ENCODE measurements at regions not wholly inside any gene's neighbourhood (a gene's known extent, or its start where the extent isn't known, plus 50 kb on each side); places are given as distances from the start of the nearest gene placed in this dataset.

DNA sequence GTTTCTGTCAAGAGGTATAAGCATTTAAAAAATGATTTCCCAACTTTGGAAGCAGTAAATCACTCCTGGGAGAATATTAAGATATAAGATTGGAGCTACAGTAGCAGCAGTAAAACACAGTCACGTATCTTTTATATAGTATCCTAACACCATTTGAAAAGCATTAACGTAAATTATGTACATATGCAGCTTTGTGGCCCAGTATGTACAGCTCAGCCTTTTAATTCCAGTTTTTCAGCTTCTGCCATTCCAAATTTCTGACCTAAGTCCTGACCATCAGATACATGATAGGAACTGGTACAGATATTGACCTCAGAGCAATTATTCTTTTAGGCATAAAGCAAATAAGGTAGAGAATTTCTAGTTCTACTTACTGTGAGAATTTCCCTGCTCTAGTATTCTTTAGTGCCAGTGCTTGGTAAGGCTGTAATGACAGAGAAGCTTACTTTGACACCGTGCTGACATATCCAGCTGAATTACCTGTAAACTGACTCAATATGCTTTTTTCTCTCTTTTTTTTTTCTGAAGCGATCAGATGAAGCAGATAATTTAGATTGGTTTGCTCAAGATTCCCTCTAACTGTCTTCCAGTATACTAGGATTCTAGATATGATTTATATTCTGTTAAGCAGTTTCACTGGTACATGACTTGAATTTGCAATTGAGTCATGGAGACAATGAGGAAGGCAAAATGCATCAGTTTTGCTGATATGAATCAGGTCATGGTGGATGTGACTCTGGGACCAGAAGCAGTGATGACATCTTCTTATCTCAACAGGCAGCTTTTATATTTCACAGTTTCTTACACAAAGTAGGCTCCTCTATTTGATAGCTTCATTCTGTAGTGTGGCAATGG lies 703.6 kb downstream of the SLITRK6 start:
- ChIA-PET SMC1A (ENCODE audit: uncharacterized antibody, unreplicated experiment) (interaction anchor here (1.9 kb wide), 1 partner anchor 9 kb away, joined by 6 read pairs; no protein-coding TSS in a partner anchor), POLR2A (no interaction called here), CTCF (no interaction called here), RAD21 (ENCODE audit: unreplicated experiment) (no interaction called here)
- in situ Hi-C loops (cut with MboI): no loop called here
- no peaks in the 10 kb centered on the region for H4K20me1 ChIP-seq (ENCODE audit: control insufficient read depth, insufficient read depth)
- no peak overlapping the region for H3K4me2 ChIP-seq (ENCODE audit: control insufficient read depth, insufficient read depth)
- H3K9me3 ChIP-seq (replicated peaks; ENCODE audit: control insufficient read depth, insufficient read depth, low read length): no peaks in the 10 kb centered on the region
- FAIRE-seq (no peak), ATAC-seq (no peak), DNase-seq (ENCODE audit: low read depth, low spot score) (no peak)
- intact Hi-C loops (cut with micrococcal nuclease; ENCODE audit: unreplicated experiment): no loop called here
- no TSS peak for BruUV-seq (replicated peaks)
- H3K27ac ChIP-seq (ENCODE audit: control insufficient read depth, insufficient read depth): no peak overlapping the region
- H3K4me3 ChIP-seq: no peak overlapping the region
- H3K27me3 ChIP-seq (replicated peaks in 1 of 2; ENCODE audit: control insufficient read depth in 2 of 2, insufficient read depth in 2 of 2, low read length in 1 of 2): no peaks in the 10 kb centered on the region
- no peaks in the 10 kb centered on the region for H3K79me2 ChIP-seq (ENCODE audit: control insufficient read depth, insufficient read depth, low read length)
- H3K36me3 ChIP-seq (ENCODE audit: control insufficient read depth in 2 of 2, insufficient read depth in 2 of 2, low read length in 1 of 2): no peaks in the 10 kb centered on the region
- H3K9ac ChIP-seq (ENCODE audit: control insufficient read depth, insufficient read depth, low read length): no peak overlapping the region
- H3K4me1 ChIP-seq (ENCODE audit: control insufficient read depth, insufficient read depth, low read length): no peaks in the 10 kb centered on the region
- WGBS (ENCODE audit: insufficient coverage, insufficient replicate concordance, low lambda C conversion rate, missing lambda C conversion rate): 9% methylated on average over 4 of the region's 4 CpGs
- H2AFZ ChIP-seq (ENCODE audit: control insufficient read depth, low read depth, low read length): no peak overlapping the region
- TF ChIP-seq POLR2AphosphoS5 (IDR thresholded peaks at IDR 0.05; ENCODE audit: low read length) (no peak), RAD21 (IDR thresholded peaks at IDR 0.05; ENCODE audit: insufficient read depth, low read depth, low read length) (no peak), POU2F2 (IDR thresholded peaks at IDR 0.05; ENCODE audit: borderline replicate concordance, low read depth, low read length) (no peak)

DNA sequence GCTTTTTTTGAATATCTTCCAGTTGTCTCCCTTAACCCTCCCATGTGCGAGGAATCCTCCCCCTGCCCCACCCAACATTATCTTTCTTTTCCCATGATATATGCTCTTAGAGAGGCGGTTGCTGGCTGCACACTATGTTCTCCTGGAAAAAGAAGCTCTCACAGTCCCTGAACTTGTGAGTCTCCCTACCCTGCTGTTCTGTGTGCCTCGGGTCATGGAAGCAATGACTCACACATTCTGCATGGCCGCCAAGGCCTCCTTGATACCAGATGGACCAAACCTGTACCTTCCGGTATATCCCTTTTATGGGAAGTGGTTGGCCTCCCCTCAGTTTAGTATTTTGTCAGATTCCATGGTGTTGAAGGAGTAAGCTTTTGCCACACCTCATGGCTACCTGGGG lies 705.4 kb downstream of the SLITRK6 start:
- Histone ChIP-seq H3K79me2 (ENCODE audit: control insufficient read depth, insufficient read depth, low read length) (no peaks in the 10 kb centered on the region), H3K36me3 (ENCODE audit: control insufficient read depth in 2 of 2, insufficient read depth in 2 of 2, low read length in 1 of 2) (no peaks in the 10 kb centered on the region), H3K9ac (ENCODE audit: control insufficient read depth, insufficient read depth, low read length) (no peak overlapping the region), H3K4me3 (no peak overlapping the region), H3K9me3 (replicated peaks; ENCODE audit: control insufficient read depth, insufficient read depth, low read length) (no peaks in the 10 kb centered on the region), H3K4me1 (ENCODE audit: control insufficient read depth, insufficient read depth, low read length) (no peaks in the 10 kb centered on the region), H2AFZ (ENCODE audit: control insufficient read depth, low read depth, low read length) (no peak overlapping the region), H3K27me3 (replicated peaks in 1 of 2; ENCODE audit: control insufficient read depth in 2 of 2, insufficient read depth in 2 of 2, low read length in 1 of 2) (no peaks in the 10 kb centered on the region), H3K27ac (ENCODE audit: control insufficient read depth, insufficient read depth) (no peak overlapping the region), H4K20me1 (ENCODE audit: control insufficient read depth, insufficient read depth) (no peaks in the 10 kb centered on the region), H3K4me2 (ENCODE audit: control insufficient read depth, insufficient read depth) (no peak overlapping the region)
- BruUV-seq (replicated peaks): no TSS peak
- in situ Hi-C loops (cut with MboI) (no loop called here), intact Hi-C loops (cut with micrococcal nuclease; ENCODE audit: unreplicated experiment) (no loop called here)
- ChIA-PET SMC1A (ENCODE audit: uncharacterized antibody, unreplicated experiment) (no interaction called here), POLR2A (no interaction called here), RAD21 (ENCODE audit: unreplicated experiment) (no interaction called here), CTCF (no interaction called here)
- ATAC-seq: no peak
- DNase-seq (ENCODE audit: low read depth, low spot score): no peak
- FAIRE-seq: no peak
- 36% methylated on average over 5 of the region's 5 CpGs for WGBS (ENCODE audit: insufficient coverage, insufficient replicate concordance, low lambda C conversion rate, missing lambda C conversion rate)
- TF ChIP-seq, protein P1, sequence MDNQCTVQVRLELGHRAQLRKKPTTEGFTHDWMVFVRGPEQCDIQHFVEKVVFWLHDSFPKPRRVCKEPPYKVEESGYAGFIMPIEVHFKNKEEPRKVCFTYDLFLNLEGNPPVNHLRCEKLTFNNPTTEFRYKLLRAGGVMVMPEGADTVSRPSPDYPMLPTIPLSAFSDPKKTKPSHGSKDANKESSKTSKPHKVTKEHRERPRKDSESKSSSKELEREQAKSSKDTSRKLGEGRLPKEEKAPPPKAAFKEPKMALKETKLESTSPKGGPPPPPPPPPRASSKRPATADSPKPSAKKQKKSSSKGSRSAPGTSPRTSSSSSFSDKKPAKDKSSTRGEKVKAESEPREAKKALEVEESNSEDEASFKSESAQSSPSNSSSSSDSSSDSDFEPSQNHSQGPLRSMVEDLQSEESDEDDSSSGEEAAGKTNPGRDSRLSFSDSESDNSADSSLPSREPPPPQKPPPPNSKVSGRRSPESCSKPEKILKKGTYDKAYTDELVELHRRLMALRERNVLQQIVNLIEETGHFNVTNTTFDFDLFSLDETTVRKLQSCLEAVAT (IDR thresholded peaks at IDR 0.05): no peak
- TF ChIP-seq, protein P2, sequence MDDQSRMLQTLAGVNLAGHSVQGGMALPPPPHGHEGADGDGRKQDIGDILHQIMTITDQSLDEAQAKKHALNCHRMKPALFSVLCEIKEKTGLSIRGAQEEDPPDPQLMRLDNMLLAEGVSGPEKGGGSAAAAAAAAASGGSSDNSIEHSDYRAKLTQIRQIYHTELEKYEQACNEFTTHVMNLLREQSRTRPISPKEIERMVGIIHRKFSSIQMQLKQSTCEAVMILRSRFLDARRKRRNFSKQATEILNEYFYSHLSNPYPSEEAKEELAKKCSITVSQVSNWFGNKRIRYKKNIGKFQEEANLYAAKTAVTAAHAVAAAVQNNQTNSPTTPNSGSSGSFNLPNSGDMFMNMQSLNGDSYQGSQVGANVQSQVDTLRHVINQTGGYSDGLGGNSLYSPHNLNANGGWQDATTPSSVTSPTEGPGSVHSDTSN (IDR thresholded peaks at IDR 0.05; ENCODE audit: insufficient replicate concordance, low read depth, low read length): no peak
- TF ChIP-seq EED (IDR thresholded peaks at IDR 0.05; ENCODE audit: low read depth) (no peak), KAT2A (conservative IDR thresholded peaks at IDR 0.05; ENCODE audit: control insufficient read depth, low read depth, low read length) (no peak)
- TF ChIP-seq, protein P3, sequence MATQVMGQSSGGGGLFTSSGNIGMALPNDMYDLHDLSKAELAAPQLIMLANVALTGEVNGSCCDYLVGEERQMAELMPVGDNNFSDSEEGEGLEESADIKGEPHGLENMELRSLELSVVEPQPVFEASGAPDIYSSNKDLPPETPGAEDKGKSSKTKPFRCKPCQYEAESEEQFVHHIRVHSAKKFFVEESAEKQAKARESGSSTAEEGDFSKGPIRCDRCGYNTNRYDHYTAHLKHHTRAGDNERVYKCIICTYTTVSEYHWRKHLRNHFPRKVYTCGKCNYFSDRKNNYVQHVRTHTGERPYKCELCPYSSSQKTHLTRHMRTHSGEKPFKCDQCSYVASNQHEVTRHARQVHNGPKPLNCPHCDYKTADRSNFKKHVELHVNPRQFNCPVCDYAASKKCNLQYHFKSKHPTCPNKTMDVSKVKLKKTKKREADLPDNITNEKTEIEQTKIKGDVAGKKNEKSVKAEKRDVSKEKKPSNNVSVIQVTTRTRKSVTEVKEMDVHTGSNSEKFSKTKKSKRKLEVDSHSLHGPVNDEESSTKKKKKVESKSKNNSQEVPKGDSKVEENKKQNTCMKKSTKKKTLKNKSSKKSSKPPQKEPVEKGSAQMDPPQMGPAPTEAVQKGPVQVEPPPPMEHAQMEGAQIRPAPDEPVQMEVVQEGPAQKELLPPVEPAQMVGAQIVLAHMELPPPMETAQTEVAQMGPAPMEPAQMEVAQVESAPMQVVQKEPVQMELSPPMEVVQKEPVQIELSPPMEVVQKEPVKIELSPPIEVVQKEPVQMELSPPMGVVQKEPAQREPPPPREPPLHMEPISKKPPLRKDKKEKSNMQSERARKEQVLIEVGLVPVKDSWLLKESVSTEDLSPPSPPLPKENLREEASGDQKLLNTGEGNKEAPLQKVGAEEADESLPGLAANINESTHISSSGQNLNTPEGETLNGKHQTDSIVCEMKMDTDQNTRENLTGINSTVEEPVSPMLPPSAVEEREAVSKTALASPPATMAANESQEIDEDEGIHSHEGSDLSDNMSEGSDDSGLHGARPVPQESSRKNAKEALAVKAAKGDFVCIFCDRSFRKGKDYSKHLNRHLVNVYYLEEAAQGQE (IDR thresholded peaks at IDR 0.05; ENCODE audit: low read depth, low read length): no peak
